ENCODE measurements at regions not wholly inside any gene's neighbourhood (a gene's known extent, or its start where the extent isn't known, plus 50 kb on each side); places are given as distances from the start of the nearest gene placed in this dataset.

GRCh38 chr2:129708221-129708967, 271.1 kb upstream of the RAB6C start:
- no peaks in the 10 kb centered on the region for H3K36me3 ChIP-seq
- TF ChIP-seq EZH2 (IDR thresholded peaks at IDR 0.05) (no peak), CTCF (IDR thresholded peaks at IDR 0.05) (peak; percentile 49)
- Mint-ChIP-seq H3K36me3 (no peaks in the 10 kb centered on the region), H3K9me3 (peaks cover 6% of the 10 kb centered on the region), H3K27me3 (ENCODE audit: insufficient read depth, low read depth) (peaks cover 10% of the 10 kb centered on the region), H3K4me1 (peaks cover 36% of the 10 kb centered on the region), H3K4me3 (no peak overlapping the region), H3K27ac (no peak overlapping the region)
- no peaks in the 10 kb centered on the region for H3K79me2 ChIP-seq (ENCODE audit: low read depth)
- no peak for DNase-seq (ENCODE audit: low spot score)
- no peak overlapping the region for H3K4me3 ChIP-seq
- H3K9me3 ChIP-seq (ENCODE audit: low read depth), result no peaks in the 10 kb centered on the region
- H4K20me1 ChIP-seq (ENCODE audit: low read depth), result no peaks in the 10 kb centered on the region
- no peak overlapping the region for H3K9ac ChIP-seq
- H3K4me2 ChIP-seq, result no peak overlapping the region
- H3K4me1 ChIP-seq, result peaks cover 18% of the 10 kb centered on the region
- no peak overlapping the region for H3K27ac ChIP-seq
- H3K27me3 ChIP-seq, result no peaks in the 10 kb centered on the region
- H2AFZ ChIP-seq (replicated peaks), result peak overlapping the region; percentile 93
- no peaks in the 10 kb centered on the region for H3F3A ChIP-seq (ENCODE audit: low read depth)

- H3K36me3 Mint-ChIP-seq, result no peaks in the 10 kb centered on the region
These were observed 270.2 kb upstream of the RAB6C start for GRCh38 chr2:129709001-129709955.

GRCh38 chr2:129709956-129710598, 269.4 kb upstream of the RAB6C start:
- no peaks in the 10 kb centered on the region for H3K36me3 ChIP-seq
- peaks cover 18% of the 10 kb centered on the region for H3K4me1 ChIP-seq
- H3K9me3 ChIP-seq (ENCODE audit: low read depth), result no peaks in the 10 kb centered on the region
- H3F3A ChIP-seq (ENCODE audit: low read depth), result no peaks in the 10 kb centered on the region
- peaks cover 6% of the 10 kb centered on the region for H3K27me3 Mint-ChIP-seq (ENCODE audit: insufficient read depth, low read depth)
- H3K79me2 ChIP-seq (ENCODE audit: low read depth), result no peaks in the 10 kb centered on the region
- no peak for TF ChIP-seq EZH2 (IDR thresholded peaks at IDR 0.05)
- no peak overlapping the region for H3K4me3 ChIP-seq
- H4K20me1 ChIP-seq (ENCODE audit: low read depth), result no peaks in the 10 kb centered on the region
- no peak overlapping the region for H3K27ac ChIP-seq
- no peak overlapping the region for H3K9ac ChIP-seq
- H3K27me3 ChIP-seq, result no peaks in the 10 kb centered on the region
- H3K4me3 Mint-ChIP-seq, result no peak overlapping the region
- H3K36me3 Mint-ChIP-seq, result no peaks in the 10 kb centered on the region
- peak overlapping the region; percentile 93 for H2AFZ ChIP-seq (replicated peaks)
- H3K9me3 Mint-ChIP-seq, result no peaks in the 10 kb centered on the region
- H3K4me1 Mint-ChIP-seq, result peaks cover 36% of the 10 kb centered on the region
- DNase-seq (ENCODE audit: low spot score), result peak; percentile 13
- H3K4me2 ChIP-seq, result no peak overlapping the region
- H3K27ac Mint-ChIP-seq, result peak overlapping the region; percentile 88

More at GRCh38 chr2:129709001-129709955, 270.2 kb upstream of the RAB6C start:
- H3K27me3 ChIP-seq, result no peaks in the 10 kb centered on the region
- no peaks in the 10 kb centered on the region for H3F3A ChIP-seq (ENCODE audit: low read depth)
- Mint-ChIP-seq H3K27me3 (ENCODE audit: insufficient read depth, low read depth) (peaks cover 9% of the 10 kb centered on the region), H3K9me3 (peaks cover 4% of the 10 kb centered on the region), H3K27ac (peak overlapping the region; percentile 88), H3K4me3 (no peak overlapping the region), H3K4me1 (peaks cover 36% of the 10 kb centered on the region)
- peaks cover 18% of the 10 kb centered on the region for H3K4me1 ChIP-seq
- H3K9me3 ChIP-seq (ENCODE audit: low read depth), result no peaks in the 10 kb centered on the region
- no peak overlapping the region for H3K4me3 ChIP-seq
- no peak for DNase-seq (ENCODE audit: low spot score)
- no peak overlapping the region for H3K9ac ChIP-seq
- no peaks in the 10 kb centered on the region for H3K79me2 ChIP-seq (ENCODE audit: low read depth)
- no peak overlapping the region for H3K27ac ChIP-seq
- no peaks in the 10 kb centered on the region for H4K20me1 ChIP-seq (ENCODE audit: low read depth)
- H2AFZ ChIP-seq (replicated peaks), result peak overlapping the region; percentile 93
- no peak overlapping the region for H3K4me2 ChIP-seq
- TF ChIP-seq EZH2 (IDR thresholded peaks at IDR 0.05) (no peak), CTCF (IDR thresholded peaks at IDR 0.05) (no peak)
- no peaks in the 10 kb centered on the region for H3K36me3 ChIP-seq

Data from neural progenitor cell (in vitro differentiated cells).